ENCODE measurements at regions not wholly inside any gene's neighbourhood (a gene's known extent, or its start where the extent isn't known, plus 50 kb on each side); places are given as distances from the start of the nearest gene placed in this dataset.
A peak's percentile ranks its signal among the peaks of the same experiment; 100 is the strongest.

DNA sequence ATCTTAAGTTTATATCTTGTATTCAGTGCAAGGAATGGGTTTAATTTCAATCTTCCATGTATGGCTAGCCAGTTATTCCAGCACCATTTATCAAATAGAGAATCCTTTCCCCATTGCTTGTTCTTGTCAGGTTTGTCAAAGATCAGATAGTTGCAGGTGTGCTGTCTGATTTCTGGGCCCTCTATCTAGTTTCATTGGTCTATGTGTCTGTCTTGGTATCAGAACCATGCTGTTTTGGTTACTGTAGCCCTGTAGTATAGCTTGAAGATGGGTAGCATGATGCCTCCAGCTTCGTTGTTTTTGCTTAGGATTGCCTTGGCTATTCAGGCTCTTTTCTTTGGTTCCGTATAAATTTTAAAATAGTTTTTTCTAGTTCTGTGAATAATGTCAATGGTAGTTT is 200.0 kb downstream of the MANEA start (continued):
- TF ChIP-seq, protein P1, sequence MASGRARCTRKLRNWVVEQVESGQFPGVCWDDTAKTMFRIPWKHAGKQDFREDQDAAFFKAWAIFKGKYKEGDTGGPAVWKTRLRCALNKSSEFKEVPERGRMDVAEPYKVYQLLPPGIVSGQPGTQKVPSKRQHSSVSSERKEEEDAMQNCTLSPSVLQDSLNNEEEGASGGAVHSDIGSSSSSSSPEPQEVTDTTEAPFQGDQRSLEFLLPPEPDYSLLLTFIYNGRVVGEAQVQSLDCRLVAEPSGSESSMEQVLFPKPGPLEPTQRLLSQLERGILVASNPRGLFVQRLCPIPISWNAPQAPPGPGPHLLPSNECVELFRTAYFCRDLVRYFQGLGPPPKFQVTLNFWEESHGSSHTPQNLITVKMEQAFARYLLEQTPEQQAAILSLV (CRISPR knock-in tag; IDR thresholded peaks at IDR 0.05; ENCODE audit: borderline replicate concordance): no peak
- TF ChIP-seq ZNF775 (CRISPR knock-in tag; IDR thresholded peaks at IDR 0.05; ENCODE audit: borderline replicate concordance) (no peak), ZNF547 (CRISPR knock-in tag; IDR thresholded peaks at IDR 0.05) (no peak), ZBTB8A (CRISPR knock-in tag; IDR thresholded peaks at IDR 0.05; ENCODE audit: borderline replicate concordance, low read depth) (no peak), CHCHD3 (CRISPR knock-in tag; IDR thresholded peaks at IDR 0.05) (no peak)
- TF ChIP-seq, protein P2, sequence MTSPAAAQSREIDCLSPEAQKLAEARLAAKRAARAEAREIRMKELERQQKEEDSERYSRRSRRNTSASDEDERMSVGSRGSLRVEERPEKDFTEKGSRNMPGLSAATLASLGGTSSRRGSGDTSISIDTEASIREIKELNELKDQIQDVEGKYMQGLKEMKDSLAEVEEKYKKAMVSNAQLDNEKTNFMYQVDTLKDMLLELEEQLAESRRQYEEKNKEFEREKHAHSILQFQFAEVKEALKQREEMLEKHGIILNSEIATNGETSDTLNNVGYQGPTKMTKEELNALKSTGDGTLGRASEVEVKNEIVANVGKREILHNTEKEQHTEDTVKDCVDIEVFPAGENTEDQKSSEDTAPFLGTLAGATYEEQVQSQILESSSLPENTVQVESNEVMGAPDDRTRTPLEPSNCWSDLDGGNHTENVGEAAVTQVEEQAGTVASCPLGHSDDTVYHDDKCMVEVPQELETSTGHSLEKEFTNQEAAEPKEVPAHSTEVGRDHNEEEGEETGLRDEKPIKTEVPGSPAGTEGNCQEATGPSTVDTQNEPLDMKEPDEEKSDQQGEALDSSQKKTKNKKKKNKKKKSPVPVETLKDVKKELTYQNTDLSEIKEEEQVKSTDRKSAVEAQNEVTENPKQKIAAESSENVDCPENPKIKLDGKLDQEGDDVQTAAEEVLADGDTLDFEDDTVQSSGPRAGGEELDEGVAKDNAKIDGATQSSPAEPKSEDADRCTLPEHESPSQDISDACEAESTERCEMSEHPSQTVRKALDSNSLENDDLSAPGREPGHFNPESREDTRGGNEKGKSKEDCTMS (CRISPR knock-in tag; conservative IDR thresholded peaks at IDR 0.05): no peak

DNA sequence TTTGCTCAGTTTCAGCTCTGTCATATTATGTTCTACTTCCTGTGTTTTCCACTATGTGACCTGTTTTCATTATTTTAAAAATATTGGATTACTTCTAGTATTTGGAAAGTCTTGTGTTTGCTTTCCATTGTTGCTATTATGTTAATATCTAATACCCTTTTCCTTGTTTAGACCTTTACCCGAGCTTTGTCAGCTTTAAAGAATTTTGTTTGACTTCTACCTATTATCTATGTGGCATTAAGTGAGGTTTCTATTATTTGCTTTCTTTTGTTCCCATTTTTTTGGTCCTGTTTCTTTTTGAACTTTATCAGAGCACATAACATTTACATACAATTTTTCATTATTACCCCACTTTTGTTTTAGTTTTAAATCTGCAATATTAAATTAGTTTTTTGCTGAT is 202.7 kb downstream of the MANEA start:
- 32% methylated on average over 1 of the region's 1 CpG for WGBS (ENCODE audit: low lambda C conversion rate)
- Histone ChIP-seq H3K79me2 (ENCODE audit: insufficient read depth, low read length) (no peaks in the 10 kb centered on the region), H3K27me3 (ENCODE audit: control insufficient read depth in 1 of 2, insufficient read depth in 2 of 2, low read length in 2 of 2) (no peaks in the 10 kb centered on the region), H3K9ac (ENCODE audit: insufficient read depth, low read depth, low read length) (no peak overlapping the region), H3K4me1 (ENCODE audit: insufficient read depth, low read length) (peaks cover 11% of the 10 kb centered on the region), H3K4me2 (ENCODE audit: low read depth, low read length) (no peak overlapping the region), H3K4me3 (replicated peaks in 1 of 3; ENCODE audit: insufficient read depth in 1 of 3, low read depth in 2 of 3, low read length in 3 of 3) (no peak overlapping the region), H3K9me3 (ENCODE audit: low read length) (no peaks in the 10 kb centered on the region), H3K36me3 (replicated peaks in 1 of 2; ENCODE audit: control insufficient read depth in 1 of 2, insufficient read depth in 2 of 2, low read length in 2 of 2) (no peaks in the 10 kb centered on the region), H4K20me1 (ENCODE audit: insufficient read depth, low read length) (no peaks in the 10 kb centered on the region), H3K27ac (ENCODE audit: extremely low read length, insufficient read depth, low read length) (no peak overlapping the region), H2AFZ (ENCODE audit: low read length) (no peak overlapping the region)
- CTCF ChIA-PET (ENCODE audit: low intra/inter-chr PET ratio, low total read pairs): no interaction called here
- POLR2A ChIA-PET: no interaction called here
- no peak for TF ChIP-seq ETV5 (CRISPR knock-in tag; IDR thresholded peaks at IDR 0.05; ENCODE audit: borderline replicate concordance)
- TF ChIP-seq SOX13 (IDR thresholded peaks at IDR 0.05): no peak
- TF ChIP-seq SOX13 (CRISPR knock-in tag; conservative IDR thresholded peaks at IDR 0.05 in 1 of 2, IDR thresholded peaks at IDR 0.05 in 1 of 2): peak in 1 of 2 experiments; percentile 74; a peak in 2 of 4 replicates
- no peak for TF ChIP-seq FOXK2 (IDR thresholded peaks at IDR 0.05)
- TF ChIP-seq SOX5 (CRISPR knock-in tag; IDR thresholded peaks at IDR 0.05; ENCODE audit: borderline replicate concordance): peak; percentile 36; the same call in 1 of the 2 replicates
- no peak for TF ChIP-seq ZSCAN21 (CRISPR knock-in tag; IDR thresholded peaks at IDR 0.05; ENCODE audit: borderline replicate concordance)
- FAIRE-seq (no peak), ATAC-seq (no peak), DNase-seq (ENCODE audit: low spot score) (peak; percentile 27)
- no TSS peak for BruUV-seq (replicated peaks)
- in situ Hi-C loops (cut with HindIII; ENCODE audit: extremely low pct_ligation_motif_present, low pct_unique_long_range_greater_than_20kb) (no loop called here), intact Hi-C loops (cut with micrococcal nuclease; ENCODE audit: unreplicated experiment) (no loop called here)

All from HepG2 (cell line).